NCI-H526 (cell line): ENCODE measurements at regions not wholly inside any gene's neighbourhood (a gene's known extent, or its start where the extent isn't known, plus 50 kb on each side); places are given as distances from the start of the nearest gene placed in this dataset.

Experiments used
- DNase-seq, 2 experiments: peaks; one replicate each; lab custom pipeline; 2025; lab: John Stamatoyannopoulos, UW

DNA sequence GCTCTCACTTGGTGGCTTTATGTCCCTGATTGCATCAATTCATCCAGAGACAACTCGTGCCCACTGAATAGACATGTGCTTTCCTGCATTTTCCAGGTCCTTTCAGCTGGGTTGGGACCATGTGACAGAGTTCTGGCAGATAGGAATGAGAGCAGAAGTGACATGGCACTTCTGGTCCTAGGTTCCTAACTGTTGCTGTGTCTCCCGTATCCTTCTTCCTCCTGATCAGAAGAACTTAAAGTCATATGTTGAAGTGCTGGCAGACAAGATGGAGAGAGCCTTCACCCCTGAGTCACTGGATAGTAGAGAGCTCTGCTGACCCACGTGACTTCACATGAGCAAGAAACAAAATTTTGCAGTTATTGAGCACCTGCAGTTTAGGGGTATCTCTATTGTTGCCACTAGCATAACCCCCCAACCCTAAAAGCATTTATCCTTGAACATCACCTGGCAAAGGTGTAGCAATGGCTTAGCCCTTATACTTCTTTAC lies 80.0 kb downstream of the NREP start:
- DNase-seq: no peak

DNA sequence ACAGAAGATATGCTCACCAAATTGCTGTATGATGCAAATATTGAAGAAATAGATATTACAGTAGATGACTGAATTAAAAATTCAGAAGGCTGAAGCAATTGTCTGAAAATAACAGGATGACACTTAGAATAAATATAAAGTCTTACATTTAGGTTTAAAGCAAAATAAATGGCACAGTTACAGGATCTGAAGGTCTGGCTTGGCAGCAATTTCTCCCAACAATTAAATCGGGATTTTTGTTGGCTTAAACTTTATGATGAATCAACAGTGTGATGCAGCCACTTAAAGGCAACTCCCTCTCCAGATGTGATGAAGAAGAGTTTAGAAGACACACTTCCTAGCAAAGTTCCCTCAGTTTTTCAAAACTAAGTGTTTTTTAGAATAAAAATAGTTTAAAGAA lies 80.5 kb downstream of the NREP start:
- no peak for DNase-seq

DNA sequence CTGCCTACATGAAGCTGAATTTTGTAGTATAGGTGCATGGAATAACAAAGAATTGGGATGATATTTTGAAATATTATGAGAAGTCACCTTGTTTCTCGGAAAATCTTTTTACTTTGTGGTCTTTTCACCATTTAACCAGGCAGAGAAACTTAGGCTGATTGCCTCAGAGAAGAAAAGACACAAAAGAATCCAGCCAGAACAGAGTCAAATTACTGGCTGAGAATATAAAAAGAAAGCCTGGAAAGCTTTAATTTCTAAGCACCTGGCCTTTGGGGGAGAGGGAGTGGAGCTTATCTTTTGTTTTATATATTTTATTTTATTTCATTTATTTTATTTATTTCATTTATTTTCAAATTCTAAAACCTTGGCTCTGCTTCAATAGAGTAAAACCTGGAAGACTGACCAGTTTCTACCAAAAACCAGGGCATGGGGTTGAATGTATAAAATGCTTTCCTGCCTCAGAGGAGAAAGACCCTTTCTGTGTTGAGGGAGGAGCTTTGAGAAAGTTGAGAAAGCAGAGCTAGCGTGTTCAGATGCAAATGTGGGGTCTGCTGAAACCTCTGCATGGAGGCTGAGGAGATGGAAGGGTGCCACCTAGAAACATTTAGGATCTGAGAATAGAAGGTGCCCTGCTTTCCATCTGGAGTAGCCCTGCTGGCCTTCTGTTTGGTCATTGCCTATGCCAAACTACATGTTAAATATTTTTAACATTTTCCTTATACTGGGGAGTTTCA lies 81.6 kb downstream of the NREP start:
- no peak for DNase-seq

GRCh38 chr5:111673891-111674626 lies 82.9 kb downstream of the NREP start:
- DNase-seq: no peak

- DNase-seq: no peak
These were observed 84.9 kb downstream of the NREP start for GRCh38 chr5:111672099-111672498.

DNA sequence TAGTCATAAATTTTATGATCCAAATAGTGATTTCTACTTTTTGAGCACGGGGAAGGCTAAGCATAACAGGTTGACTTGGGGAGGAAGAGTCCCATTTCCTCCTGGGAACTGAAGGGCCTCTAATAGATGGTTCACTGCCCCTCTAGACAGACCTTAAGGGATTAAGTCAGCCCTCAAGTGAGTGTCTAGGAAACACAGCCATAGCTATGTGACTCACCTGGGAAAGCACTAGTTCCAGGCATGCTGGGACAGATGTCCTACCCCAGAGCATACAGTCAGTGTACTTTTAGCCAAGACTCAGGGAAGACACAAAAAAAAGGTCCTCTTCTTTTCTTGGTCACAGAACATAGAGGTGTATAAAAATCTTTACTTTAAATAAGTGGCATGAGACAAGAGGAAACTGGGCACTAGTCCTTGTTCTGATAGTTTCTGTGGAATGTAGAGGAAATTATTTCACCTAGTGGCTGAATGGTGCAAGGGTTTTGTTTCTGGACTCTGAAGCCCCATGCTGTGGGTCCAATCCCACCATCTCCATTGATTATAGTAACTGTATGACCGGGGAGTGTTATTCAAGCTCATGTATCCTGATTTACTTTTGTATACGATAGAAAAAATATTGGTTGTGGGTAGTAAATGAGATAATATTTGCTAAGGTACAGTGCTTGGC lies 86.0 kb downstream of the NREP start:
- no peak for DNase-seq

DNA sequence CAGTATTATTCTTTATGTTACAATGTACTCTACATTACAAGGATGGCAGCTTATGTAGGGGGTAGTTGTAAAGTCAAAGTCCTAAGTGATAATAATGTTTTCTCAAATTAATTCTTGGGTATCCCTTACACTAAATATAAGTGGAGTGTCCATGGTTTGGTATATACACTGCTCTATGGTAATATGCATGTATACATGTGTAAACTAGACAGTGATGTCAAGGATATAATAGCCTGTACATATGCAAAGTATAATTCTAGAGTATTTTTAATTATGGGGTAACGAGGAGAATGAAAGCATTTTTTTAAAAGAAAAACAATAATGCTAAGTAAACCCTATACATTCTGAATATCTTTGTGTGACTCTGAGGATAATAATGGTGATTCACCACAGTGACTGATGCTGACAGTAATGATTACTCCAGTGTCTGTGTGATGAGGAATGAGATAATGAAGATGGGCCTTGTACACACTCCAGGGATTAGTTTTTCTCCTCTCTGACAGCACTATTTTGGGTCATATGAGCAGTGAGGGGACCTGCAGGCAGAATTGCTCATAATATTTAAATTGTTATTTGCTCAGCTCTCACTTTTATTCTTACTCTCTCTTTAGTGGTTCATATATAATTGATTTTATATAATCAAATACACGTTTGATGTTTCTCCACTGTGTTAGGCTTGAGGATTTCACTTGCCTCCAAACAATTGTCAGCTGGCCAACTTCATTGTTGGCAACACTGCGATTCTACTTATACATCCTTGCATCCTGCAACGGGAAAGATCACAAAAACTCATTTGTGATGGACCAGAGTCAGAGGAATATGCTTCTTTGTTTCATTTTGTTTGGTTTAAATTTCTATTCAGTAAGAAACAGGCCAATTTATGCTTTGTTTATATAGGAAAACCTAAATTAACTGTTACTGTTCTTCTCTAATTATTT lies 88.2 kb downstream of the NREP start:
- DNase-seq: peak in 1 of 2 experiments; percentile 15

DNA sequence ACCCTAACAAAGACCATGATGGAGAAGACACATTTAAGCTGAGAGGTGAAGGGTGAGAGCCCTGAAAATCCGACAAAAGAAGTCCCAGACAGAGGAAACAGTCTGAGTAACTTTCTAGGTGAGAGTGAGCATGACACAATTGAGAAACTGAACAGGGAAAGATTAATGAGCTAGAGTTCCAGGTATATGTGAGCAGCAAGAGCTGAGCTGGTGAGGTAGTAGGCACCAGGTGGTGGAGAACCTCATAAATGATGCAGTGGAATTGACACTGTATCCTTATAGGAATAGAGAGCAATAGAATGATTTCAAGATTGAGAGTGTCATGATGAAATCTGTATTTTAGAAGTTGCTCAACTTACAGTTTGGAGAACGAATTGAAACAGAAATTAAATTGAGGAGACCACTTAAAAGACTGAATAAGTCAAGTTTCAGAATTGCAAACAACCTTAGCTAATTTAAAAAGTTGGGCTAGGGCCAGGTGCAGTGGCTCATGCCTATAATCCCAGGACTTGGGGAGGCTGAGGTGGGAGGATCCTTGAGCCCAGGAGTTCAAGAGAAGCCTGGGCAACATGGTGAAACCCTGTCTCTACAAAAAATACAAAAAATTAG lies 89.8 kb downstream of the NREP start:
- DNase-seq: no peak

- no peak for DNase-seq
These were observed 100.4 kb downstream of the NREP start for GRCh38 chr5:111656580-111656979.

DNA sequence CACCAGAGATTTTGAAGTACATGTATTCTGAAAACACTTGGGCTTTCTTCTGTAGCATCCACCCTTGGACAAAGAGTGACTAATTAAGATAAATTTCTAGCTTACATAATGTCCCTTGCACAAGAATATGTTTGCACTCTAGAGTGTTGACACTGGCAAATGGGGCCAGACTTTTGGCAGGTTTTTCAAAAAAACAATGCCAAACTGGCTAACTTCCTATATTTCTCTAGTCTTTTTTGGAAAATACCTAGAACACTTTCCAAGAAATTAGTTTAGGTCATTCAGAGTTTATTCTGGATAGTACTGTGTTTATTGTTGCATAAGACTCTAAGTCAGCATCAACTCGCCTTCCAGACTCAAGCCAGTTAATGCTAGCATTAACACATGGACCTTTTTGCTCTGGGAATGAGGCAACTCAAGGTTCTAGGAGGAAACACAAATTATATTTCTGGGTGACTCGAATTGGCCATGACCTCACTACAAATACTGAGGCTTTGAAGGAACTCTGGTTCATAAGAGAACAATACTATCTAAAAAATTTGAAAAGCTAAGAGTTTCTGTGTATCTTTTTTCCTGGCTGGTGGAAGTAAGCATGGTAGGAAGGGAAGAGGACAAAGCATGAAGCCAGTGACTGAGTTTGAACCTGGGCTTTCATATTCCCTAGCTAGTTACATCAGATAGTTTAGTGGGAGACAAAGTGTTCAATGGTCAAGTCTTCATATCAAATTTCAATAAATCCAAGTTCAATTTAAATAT lies 101.6 kb downstream of the NREP start:
- DNase-seq: no peak

- no peak for DNase-seq
These were observed 103.6 kb downstream of the NREP start for GRCh38 chr5:111653408-111653807.

DNA sequence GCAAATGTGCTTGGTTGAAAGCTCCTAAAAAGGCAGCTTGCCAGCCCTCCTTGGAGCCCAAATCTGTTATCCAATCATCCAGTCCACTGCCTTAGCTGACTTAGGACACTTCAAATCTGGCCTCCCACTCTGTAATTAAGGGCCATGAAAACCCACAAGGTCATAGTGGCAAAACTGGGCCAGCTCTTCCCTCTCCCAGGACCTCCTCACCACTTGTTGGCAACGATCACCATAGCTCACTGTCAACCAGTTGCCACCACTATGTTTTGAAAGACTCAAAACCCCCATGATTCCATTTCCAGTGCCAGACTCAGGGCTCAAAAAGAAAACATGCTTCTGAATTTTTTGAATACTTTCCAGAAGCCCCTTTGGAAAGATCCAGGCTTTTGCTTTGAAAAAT lies 107.5 kb downstream of the NREP start:
- no peak for DNase-seq

DNA sequence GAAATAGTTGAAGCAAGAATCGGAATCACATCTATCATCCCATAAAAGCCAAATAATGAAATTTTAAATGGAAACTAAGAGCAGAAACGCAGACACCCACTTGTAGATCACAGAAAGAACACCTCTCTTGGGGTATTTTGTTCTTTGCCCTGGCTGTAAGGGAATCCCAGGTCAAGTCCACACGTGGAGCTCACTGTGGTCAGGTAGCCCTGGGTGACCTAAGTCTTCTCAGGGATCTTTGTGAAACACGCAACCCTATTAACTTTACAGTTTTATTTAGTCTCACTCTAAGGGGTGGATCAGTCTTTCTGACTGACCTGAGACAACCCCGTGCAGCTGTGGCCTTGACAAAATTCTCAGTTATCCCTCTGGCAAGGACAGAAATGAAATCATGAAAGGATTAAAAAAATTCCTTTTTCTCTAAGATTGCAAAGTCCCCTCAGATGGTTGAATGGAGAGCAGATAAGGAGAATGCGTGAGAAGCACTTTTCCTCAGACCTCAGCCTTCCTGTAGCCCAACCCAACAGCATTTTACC lies 111.6 kb downstream of the NREP start:
- no peak for DNase-seq

- no peak for DNase-seq
These were observed 113.5 kb downstream of the NREP start for GRCh38 chr5:111643499-111643898.

DNA sequence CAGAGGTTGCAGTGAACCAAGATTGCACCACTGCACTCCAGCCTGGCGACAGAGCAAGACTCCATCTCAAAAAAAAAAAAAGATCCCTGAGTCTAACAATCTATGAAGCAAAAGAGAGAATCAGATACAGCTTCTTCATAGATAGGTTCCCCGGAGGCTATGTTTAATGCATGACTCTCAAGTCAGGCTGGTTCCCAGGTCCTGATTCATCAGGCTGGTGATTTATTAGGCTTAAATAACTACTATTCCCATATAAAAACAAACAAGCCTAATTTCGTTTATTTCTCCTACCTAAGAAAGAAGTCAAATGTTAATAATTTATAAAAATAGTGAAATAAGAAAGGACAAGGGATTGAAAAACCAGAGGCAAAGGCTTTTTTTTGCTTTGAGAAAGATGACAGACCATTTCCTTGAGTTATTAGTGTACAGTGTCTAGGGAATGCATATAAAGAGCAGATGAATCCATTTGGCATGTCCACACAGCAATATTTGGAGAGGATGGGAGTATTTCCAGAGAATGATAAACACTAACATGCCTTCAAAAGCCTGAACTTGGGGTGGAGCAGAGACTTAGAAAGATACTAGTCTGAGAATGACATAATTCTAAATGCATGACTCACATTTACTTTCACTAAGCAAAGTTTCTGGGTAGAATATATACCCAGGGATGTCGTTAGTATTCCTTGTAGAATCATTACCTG lies 115.3 kb downstream of the NREP start:
- no peak for DNase-seq

- no peak for DNase-seq
These were observed 117.1 kb downstream of the NREP start for GRCh38 chr5:111639912-111640311.

GRCh38 chr5:111636736-111637135 lies 120.3 kb downstream of the NREP start:
- no peak for DNase-seq

DNA sequence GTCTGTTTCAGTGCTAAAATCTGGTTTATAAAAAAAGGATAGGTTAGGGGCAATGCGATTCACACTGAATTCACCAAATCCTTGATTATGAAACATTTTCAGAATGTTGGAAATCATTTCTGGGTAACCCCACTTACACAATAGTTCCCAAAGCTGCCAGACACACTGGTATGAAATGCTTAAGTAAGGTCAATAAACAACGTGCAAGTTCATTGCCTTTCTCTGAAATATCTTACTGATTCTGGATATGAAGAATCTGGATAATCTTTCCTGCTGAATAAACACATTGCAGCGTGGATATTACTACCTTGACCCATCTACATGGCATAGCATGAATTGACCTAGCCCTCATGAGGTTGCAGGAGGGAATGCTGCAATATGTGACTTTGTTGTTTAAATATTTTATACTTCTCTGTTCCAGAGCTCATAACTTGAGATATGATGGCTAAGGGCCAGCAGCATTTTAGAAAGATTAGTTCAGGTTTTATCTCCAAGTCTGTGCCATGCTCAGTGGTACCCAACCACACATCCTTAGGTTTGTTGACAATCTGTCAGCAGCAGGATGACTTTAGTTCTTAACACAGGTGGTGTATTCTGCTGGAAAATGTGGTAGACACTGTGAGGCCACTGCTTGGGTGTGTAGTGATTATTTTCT lies 121.0 kb downstream of the NREP start:
- DNase-seq: no peak
